ENCODE measurements at regions not wholly inside any gene's neighbourhood (a gene's known extent, or its start where the extent isn't known, plus 50 kb on each side); places are given as distances from the start of the nearest gene placed in this dataset.
"Not testable (repeated sequence)": the region's sequence is repeated elsewhere in the genome, so short reads cannot be mapped to it uniquely, and the experiment has no call there.

DNA sequence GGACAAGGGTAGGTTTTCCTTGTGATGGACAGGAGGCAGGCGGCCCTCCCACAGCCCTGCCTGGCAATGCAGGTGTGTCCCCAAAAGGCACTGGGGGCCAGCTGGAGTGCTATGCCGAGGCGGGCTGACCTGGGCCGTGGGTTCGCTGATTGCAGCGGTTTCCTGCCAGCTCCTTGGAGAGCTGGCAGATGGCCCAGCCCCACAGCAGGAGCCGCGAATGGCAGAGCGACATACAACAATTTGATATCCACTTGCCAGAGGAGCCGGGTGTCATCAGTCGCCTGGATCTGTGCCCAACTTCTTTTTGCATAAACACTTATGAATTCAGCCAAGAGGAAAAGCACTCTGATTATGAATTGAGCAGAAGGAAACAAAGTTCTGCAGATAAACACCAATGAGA, 210.8 kb upstream of the FRG2C start:
- not testable (repeated sequence) for DNase-seq (ENCODE audit: extremely low read depth, insufficient read length); H3K4me3 ChIP-seq (replicated peaks; ENCODE audit: low read depth, low read length); H3K27me3 ChIP-seq (replicated peaks; ENCODE audit: control insufficient read depth, insufficient read depth, low read length); H3K36me3 ChIP-seq (ENCODE audit: control insufficient read depth, insufficient read depth, low read length)

DNA sequence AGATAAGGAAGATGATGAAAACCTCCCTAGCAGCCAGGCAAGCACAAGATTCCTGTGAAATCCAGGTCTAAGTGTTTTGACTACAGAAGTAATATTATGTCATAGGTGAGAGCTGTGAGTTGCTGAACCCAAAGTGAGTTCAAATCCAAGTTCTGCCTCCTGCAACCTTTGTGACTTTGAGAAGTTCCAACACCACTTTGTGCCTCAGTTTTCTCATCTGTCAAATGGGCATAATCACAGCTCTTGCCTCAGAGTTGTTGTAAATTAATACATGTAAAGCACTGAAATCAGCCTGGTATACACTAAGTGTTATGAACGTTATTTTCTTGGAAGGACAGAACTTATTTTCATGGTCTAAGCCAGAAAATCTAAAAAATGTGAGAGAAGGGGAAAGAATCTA, 210.3 kb upstream of the FRG2C start:
- not testable (repeated sequence) for DNase-seq (ENCODE audit: extremely low read depth, insufficient read length)

DNA sequence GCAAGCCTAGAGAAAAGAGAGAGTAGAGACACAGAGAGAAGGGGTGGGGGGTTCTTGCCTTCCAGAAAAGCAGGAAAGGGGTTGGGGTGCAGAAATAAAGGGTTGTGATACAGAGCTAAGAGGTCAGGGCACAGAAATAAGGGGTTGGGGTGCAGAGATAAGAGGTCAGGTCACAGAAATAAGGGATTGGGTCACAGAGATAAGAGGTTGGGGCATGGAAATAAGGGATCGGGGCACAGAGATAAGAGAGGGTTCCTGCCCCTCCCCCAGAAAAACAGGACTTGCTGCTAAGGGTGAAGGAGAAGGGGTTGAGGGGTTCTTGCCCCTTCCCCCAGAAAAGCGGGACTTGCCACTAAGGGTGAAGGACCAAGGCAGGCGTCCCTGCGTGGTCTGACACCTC, 189.6 kb upstream of the FRG2C start:
- not testable (repeated sequence) for DNase-seq (ENCODE audit: extremely low read depth, insufficient read length); H3K36me3 ChIP-seq (ENCODE audit: control insufficient read depth, insufficient read depth, low read length); H3K4me3 ChIP-seq (replicated peaks; ENCODE audit: low read depth, low read length); H3K27me3 ChIP-seq (replicated peaks; ENCODE audit: control insufficient read depth, insufficient read depth, low read length)

More for the DNA sequence above, 210.3 kb upstream of the FRG2C start:
- not testable (repeated sequence) for H3K36me3 ChIP-seq (ENCODE audit: control insufficient read depth, insufficient read depth, low read length); H3K4me3 ChIP-seq (replicated peaks; ENCODE audit: low read depth, low read length); H3K27me3 ChIP-seq (replicated peaks; ENCODE audit: control insufficient read depth, insufficient read depth, low read length)

DNA sequence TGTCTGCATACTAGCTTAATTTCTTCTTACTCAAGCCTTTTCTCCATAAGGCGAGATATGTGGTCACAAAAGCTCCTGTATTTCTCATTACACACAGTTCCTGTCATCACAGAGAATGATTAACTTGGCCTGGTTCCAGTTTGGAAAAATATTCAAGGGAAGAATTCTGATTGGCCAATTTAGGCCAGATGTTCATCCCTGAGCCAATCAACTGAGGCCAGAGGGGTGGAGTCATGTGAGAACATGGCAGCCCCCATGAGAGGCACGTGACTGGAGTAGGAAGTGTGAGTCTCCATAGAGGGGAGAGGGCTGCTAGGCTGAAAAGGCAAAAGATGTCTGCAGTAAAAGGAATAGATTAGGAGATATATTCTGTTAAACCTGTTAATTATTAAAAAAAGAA, 167.5 kb upstream of the FRG2C start:
- not testable (repeated sequence) for H3K36me3 ChIP-seq (ENCODE audit: control insufficient read depth, insufficient read depth, low read length); H3K27me3 ChIP-seq (replicated peaks; ENCODE audit: control insufficient read depth, insufficient read depth, low read length); DNase-seq (ENCODE audit: extremely low read depth, insufficient read length); H3K4me3 ChIP-seq (replicated peaks; ENCODE audit: low read depth, low read length)

DNA sequence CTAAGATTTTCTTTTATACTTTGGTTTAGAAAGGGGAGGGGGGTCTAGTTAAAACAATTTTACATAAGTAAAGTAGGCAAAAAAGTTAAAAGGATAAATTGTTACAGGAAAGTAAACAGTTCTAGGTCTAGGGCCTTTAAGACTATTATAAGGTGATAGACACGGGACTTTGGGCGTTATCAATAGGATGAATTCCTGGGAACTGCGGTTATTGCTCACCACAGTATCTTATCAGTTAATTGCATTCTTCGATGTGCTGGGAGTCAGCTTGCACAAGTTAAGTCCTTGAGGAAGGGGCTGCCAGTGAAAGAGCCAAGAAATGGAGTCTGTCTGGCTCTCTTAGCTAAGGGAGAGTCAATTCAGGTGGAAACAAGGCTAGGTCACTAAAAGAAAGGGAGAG, 163.8 kb upstream of the FRG2C start:
- H3K4me3 ChIP-seq (replicated peaks; ENCODE audit: low read depth, low read length); H3K36me3 ChIP-seq (ENCODE audit: control insufficient read depth, insufficient read depth, low read length); DNase-seq (ENCODE audit: extremely low read depth, insufficient read length); H3K27me3 ChIP-seq (replicated peaks; ENCODE audit: control insufficient read depth, insufficient read depth, low read length): not testable (repeated sequence)

DNA sequence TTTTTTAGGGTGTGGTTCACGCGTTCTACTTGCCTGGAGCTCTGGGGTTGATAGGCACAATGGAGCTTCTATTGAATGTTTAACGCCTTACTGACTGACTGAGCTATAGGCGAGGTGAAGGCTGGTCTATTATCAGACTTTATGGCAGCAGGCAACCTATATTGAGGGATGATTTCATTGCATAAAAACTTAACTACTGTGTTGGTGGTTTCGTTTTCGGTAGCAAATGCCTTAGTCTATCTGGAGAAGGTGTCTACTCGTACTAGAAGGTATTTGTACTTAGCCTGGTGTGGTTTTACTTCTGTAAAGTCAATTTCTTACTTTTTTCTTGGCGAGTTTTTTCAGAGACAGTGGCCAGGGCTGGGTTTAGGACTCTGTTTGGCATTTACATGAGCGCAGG, 162.0 kb upstream of the FRG2C start:
- not testable (repeated sequence) for H3K27me3 ChIP-seq (replicated peaks; ENCODE audit: control insufficient read depth, insufficient read depth, low read length); H3K36me3 ChIP-seq (ENCODE audit: control insufficient read depth, insufficient read depth, low read length); DNase-seq (ENCODE audit: extremely low read depth, insufficient read length); H3K4me3 ChIP-seq (replicated peaks; ENCODE audit: low read depth, low read length)

DNA sequence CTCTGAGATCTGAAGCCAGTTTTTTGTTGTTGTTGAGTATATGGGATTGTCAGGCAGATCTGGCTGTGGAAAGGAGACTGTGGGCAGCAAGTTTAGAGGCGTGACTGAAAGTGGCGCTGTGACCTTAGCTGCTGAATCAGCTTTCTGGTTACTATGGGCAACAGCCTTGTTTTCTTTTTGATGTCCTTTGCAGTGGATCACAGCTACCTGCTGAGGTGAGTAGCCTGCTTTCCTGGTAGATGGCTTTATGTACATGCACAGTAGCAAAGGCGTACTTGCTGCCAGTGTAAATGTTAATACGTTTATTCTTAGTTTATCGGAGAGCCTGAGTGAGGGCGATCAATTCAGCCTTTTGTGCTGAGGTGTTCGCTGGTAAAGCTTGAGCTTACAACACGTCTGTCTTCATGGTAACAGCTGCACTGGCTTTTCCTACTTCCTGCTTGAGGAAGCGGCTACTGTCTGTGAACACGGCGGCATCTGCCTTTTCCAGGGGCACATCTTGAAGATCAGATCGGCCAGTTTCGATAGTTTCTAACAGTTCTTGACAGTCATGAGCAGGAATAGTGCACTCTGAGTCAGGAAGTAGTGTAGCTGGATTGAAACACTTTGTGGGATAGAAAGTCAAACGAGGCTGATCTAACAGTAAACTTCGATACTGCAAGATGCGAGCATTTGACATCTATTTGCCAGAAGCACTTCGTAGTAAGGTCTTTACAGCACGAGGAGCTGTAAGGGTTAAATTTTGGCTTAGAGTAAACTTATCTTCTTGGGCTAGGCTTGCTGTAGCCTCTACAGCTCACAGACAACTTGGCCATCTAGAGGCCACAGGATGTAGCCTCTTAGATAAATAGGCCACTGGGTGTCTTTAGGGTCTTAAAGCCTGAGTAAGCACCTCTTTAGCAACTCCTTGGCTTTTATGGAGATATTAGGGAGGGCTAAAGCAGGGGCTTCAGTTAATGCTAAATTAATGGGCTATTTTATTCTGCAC, 161.1 kb upstream of the FRG2C start:
- not testable (repeated sequence) for DNase-seq (ENCODE audit: extremely low read depth, insufficient read length); H3K4me3 ChIP-seq (replicated peaks; ENCODE audit: low read depth, low read length); H3K36me3 ChIP-seq (ENCODE audit: control insufficient read depth, insufficient read depth, low read length); H3K27me3 ChIP-seq (replicated peaks; ENCODE audit: control insufficient read depth, insufficient read depth, low read length)

DNA sequence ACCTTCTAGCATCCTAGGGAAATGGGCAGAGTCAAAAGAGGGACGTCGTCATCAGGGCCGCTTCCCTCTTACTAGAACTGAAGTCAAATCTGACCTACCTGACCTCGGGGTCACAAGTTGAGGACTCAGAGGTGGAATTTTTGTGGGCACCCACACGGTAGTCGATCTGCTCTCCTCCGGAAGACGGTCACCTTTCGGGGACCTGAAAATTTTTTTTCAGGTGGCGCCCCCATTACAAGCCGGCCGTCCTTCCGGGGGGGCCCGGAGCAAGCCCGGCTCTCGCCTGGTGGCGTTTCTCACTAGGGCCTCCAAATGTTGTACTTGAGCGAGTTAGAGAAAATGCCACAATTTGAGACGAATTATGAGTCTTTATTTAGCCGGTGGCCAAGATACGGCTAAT, 157.5 kb upstream of the FRG2C start:
- H3K4me3 ChIP-seq (replicated peaks; ENCODE audit: low read depth, low read length): no peak overlapping the region
- TF ChIP-seq, protein P1, sequence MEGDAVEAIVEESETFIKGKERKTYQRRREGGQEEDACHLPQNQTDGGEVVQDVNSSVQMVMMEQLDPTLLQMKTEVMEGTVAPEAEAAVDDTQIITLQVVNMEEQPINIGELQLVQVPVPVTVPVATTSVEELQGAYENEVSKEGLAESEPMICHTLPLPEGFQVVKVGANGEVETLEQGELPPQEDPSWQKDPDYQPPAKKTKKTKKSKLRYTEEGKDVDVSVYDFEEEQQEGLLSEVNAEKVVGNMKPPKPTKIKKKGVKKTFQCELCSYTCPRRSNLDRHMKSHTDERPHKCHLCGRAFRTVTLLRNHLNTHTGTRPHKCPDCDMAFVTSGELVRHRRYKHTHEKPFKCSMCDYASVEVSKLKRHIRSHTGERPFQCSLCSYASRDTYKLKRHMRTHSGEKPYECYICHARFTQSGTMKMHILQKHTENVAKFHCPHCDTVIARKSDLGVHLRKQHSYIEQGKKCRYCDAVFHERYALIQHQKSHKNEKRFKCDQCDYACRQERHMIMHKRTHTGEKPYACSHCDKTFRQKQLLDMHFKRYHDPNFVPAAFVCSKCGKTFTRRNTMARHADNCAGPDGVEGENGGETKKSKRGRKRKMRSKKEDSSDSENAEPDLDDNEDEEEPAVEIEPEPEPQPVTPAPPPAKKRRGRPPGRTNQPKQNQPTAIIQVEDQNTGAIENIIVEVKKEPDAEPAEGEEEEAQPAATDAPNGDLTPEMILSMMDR (IDR thresholded peaks at IDR 0.05; ENCODE audit: insufficient read depth, low read length, poor library complexity, severe bottlenecking): no peak
- H3K27me3 ChIP-seq (replicated peaks; ENCODE audit: control insufficient read depth, insufficient read depth, low read length): no peaks in the 10 kb centered on the region
- no peaks in the 10 kb centered on the region for H3K36me3 ChIP-seq (ENCODE audit: control insufficient read depth, insufficient read depth, low read length)
- no peak for DNase-seq (ENCODE audit: extremely low read depth, insufficient read length)

DNA sequence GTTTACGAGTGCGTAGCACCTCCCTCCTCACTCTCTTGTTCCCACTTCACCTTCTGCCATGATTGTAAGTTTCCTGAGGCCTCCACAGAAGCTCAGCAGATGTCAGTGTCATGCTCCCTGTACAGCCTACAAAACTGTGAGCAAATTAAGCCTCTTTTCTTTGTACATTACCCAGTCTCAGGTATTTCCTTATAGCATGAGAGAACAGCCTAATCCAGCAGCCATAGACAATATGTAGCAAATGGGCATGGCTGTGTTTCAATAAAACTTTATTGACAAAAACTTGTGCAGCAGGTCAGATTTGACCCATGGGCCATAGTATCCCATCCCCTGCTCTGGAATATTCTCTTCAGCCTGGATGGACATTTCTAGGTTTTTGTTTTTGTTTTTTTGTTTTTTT, 156.2 kb upstream of the FRG2C start:
- H3K36me3 ChIP-seq (ENCODE audit: control insufficient read depth, insufficient read depth, low read length); DNase-seq (ENCODE audit: extremely low read depth, insufficient read length); H3K27me3 ChIP-seq (replicated peaks; ENCODE audit: control insufficient read depth, insufficient read depth, low read length); H3K4me3 ChIP-seq (replicated peaks; ENCODE audit: low read depth, low read length): not testable (repeated sequence)

DNA sequence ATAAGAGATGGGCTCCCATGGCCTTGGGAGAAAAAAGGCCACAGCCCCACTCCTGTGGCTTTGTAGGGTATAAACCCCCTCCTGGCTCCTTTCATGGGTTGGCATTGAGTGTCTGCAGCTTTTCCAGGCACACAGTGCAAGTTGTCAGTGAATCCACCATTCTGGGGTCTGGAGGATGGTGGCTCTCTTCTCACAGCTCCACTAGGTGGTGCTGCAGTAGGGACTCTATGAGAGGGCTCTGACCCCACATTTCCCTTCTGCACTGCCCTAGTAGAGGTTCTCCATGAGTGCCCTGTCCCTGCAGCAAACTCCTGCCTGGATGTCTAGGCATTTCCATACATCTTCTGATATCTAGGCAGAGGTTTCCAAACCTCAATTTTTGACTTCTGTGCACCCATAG, 136.5 kb upstream of the FRG2C start:
- not testable (repeated sequence) for H3K36me3 ChIP-seq (ENCODE audit: control insufficient read depth, insufficient read depth, low read length); H3K27me3 ChIP-seq (replicated peaks; ENCODE audit: control insufficient read depth, insufficient read depth, low read length); H3K4me3 ChIP-seq (replicated peaks; ENCODE audit: low read depth, low read length); DNase-seq (ENCODE audit: extremely low read depth, insufficient read length)
